GM19452 (cell line): ENCODE measurements at regions not wholly inside any gene's neighbourhood (a gene's known extent, or its start where the extent isn't known, plus 50 kb on each side); places are given as distances from the start of the nearest gene placed in this dataset.
A peak's percentile ranks its signal among the peaks of the same experiment; 100 is the strongest.
"Not testable (repeated sequence)": the region's sequence is repeated elsewhere in the genome, so short reads cannot be mapped to it uniquely, and the experiment has no call there.

Source experiments
- ATAC-seq: cut with Tn5 transposase; IDR thresholded peaks from one replicate; pipeline ENCODE4 v1.9.1; 2021; ENCODE audit not compliant: unreplicated experiment

GRCh38 chr2:75432761-75433361, 127.9 kb downstream of the EVA1A start:
- ATAC-seq: peak; percentile 83

GRCh38 chr2:75431763-75432162, 129.0 kb downstream of the EVA1A start:
- peak; percentile 65 for ATAC-seq

- no peak for ATAC-seq
These were observed 129.5 kb downstream of the EVA1A start for GRCh38 chr2:75431276-75431675.

GRCh38 chr2:75430449-75430848, 130.3 kb downstream of the EVA1A start:
- ATAC-seq: not testable (repeated sequence)

GRCh38 chr2:75428646-75429443, 131.9 kb downstream of the EVA1A start:
- no peak for ATAC-seq

- ATAC-seq: no peak
These were observed 132.7 kb downstream of the EVA1A start for GRCh38 chr2:75428060-75428459.

- ATAC-seq: no peak
These were observed 135.7 kb downstream of the EVA1A start for GRCh38 chr2:75424936-75425619.

- ATAC-seq: no peak
These were observed 138.8 kb downstream of the EVA1A start for GRCh38 chr2:75421986-75422385.

GRCh38 chr2:75416420-75417342, 144.1 kb downstream of the EVA1A start:
- ATAC-seq: peak; percentile 71

- ATAC-seq: no peak
These were observed 145.0 kb downstream of the EVA1A start for GRCh38 chr2:75415731-75416130.

- ATAC-seq: no peak
These were observed 145.6 kb downstream of the EVA1A start for GRCh38 chr2:75415111-75415626.

GRCh38 chr2:75411574-75411973, 149.2 kb downstream of the EVA1A start:
- no peak for ATAC-seq

GRCh38 chr2:75410702-75411101, 150.0 kb downstream of the EVA1A start:
- ATAC-seq: no peak

- no peak for ATAC-seq
These were observed 152.0 kb downstream of the EVA1A start for GRCh38 chr2:75408771-75409170.

GRCh38 chr2:75407038-75407530, 153.7 kb downstream of the EVA1A start:
- no peak for ATAC-seq

- ATAC-seq: no peak
These were observed 154.6 kb downstream of the EVA1A start for GRCh38 chr2:75406131-75406581.

- no peak for ATAC-seq
These were observed 155.7 kb downstream of the EVA1A start for GRCh38 chr2:75405000-75405399.

- peak; percentile 85 for ATAC-seq
These were observed 156.7 kb downstream of the EVA1A start for GRCh38 chr2:75403991-75404428.

GRCh38 chr2:75396314-75396713, 164.4 kb downstream of the EVA1A start:
- ATAC-seq: no peak

- ATAC-seq: not testable (repeated sequence)
These were observed 166.0 kb downstream of the EVA1A start for GRCh38 chr2:75394764-75395163.
